Retinal pigment epithelial cell (primary cell): ENCODE measurements at regions not wholly inside any gene's neighbourhood (a gene's known extent, or its start where the extent isn't known, plus 50 kb on each side); places are given as distances from the start of the nearest gene placed in this dataset.

Experiments
- DNase-seq: peaks from one replicate; pipeline ENCODE4 v3.0.0-alpha.2; 2010; ENCODE audit warnings: low read depth
- H3K4me3 ChIP-seq: 2 replicates; pipeline ENCODE4 v1.5.1; 2011; ENCODE audit warnings: mild to moderate bottlenecking, low read length, control low read depth, moderate library complexity
- CTCF ChIP-seq: conservative IDR thresholded peaks from 2 replicates; pipeline ENCODE4 v1.5.1; 2011; ENCODE audit warnings: low read depth, low read length, control low read depth, inconsistent platforms

- no peak for TF ChIP-seq CTCF
- no peak overlapping the region for H3K4me3 ChIP-seq
- DNase-seq = no peak
Observed at GRCh38 chr10:15453457-15453856, 82.4 kb upstream of the FAM171A1 start.

- H3K4me3 ChIP-seq = no peak overlapping the region
- DNase-seq = no peak
- no peak for TF ChIP-seq CTCF
Observed at GRCh38 chr10:15452545-15452944, 81.5 kb upstream of the FAM171A1 start.

- H3K4me3 ChIP-seq = no peak overlapping the region
- no peak for TF ChIP-seq CTCF
- DNase-seq = no peak
Observed at GRCh38 chr10:15451137-15452094, 80.3 kb upstream of the FAM171A1 start.

GRCh38 chr10:15448598-15448997, 77.5 kb upstream of the FAM171A1 start:
- no peak overlapping the region for H3K4me3 ChIP-seq
- no peak for DNase-seq
- no peak for TF ChIP-seq CTCF

GRCh38 chr10:15445006-15445390, 73.9 kb upstream of the FAM171A1 start:
- no peak for TF ChIP-seq CTCF
- H3K4me3 ChIP-seq = no peak overlapping the region
- DNase-seq = no peak

GRCh38 chr10:15444105-15445005, 73.3 kb upstream of the FAM171A1 start:
- no peak for DNase-seq
- H3K4me3 ChIP-seq = no peak overlapping the region
- TF ChIP-seq CTCF = no peak
